Type B pancreatic cell (in vitro differentiated cells): ENCODE measurements at regions not wholly inside any gene's neighbourhood (a gene's known extent, or its start where the extent isn't known, plus 50 kb on each side); places are given as distances from the start of the nearest gene placed in this dataset.

ENCODE experiments used
- DNase-seq: peaks from one replicate; pipeline ENCODE4 v3.0.0; 2021; ENCODE audit warnings: mixed read lengths; ENCODE audit not compliant: unreplicated experiment; ENCODE audit errors: extremely low spot score
- H3K27ac Mint-ChIP-seq: 2 replicates; pipeline ENCODE4 v1.8.0; 2021; ENCODE audit warnings: mild to moderate bottlenecking, mixed read lengths
- H3K27me3 Mint-ChIP-seq: 2 replicates; pipeline ENCODE4 v1.8.0; 2021; ENCODE audit warnings: mixed read lengths
- H3K36me3 Mint-ChIP-seq: 2 replicates; pipeline ENCODE4 v1.8.0; 2021; ENCODE audit warnings: mixed read lengths
- H3K4me1 Mint-ChIP-seq: one replicate; pipeline ENCODE4 v1.8.0; 2021; ENCODE audit warnings: mixed read lengths; ENCODE audit not compliant: unreplicated experiment
- H3K4me3 Mint-ChIP-seq: 2 replicates; pipeline ENCODE4 v1.8.0; 2021; ENCODE audit warnings: mild to moderate bottlenecking, mixed read lengths
- H3K9me3 Mint-ChIP-seq: 2 replicates; pipeline ENCODE4 v1.8.0; 2021; ENCODE audit warnings: mixed read lengths
- TF ChIP-seq, protein P1 (sequence below): fragments of 200-600 bp; sonication (generic); conservative IDR thresholded peaks from 2 replicates; pipeline ENCODE4 v1.5.0; 2021; ENCODE audit warnings: antibody characterized with exemption, mild to moderate bottlenecking

DNA sequence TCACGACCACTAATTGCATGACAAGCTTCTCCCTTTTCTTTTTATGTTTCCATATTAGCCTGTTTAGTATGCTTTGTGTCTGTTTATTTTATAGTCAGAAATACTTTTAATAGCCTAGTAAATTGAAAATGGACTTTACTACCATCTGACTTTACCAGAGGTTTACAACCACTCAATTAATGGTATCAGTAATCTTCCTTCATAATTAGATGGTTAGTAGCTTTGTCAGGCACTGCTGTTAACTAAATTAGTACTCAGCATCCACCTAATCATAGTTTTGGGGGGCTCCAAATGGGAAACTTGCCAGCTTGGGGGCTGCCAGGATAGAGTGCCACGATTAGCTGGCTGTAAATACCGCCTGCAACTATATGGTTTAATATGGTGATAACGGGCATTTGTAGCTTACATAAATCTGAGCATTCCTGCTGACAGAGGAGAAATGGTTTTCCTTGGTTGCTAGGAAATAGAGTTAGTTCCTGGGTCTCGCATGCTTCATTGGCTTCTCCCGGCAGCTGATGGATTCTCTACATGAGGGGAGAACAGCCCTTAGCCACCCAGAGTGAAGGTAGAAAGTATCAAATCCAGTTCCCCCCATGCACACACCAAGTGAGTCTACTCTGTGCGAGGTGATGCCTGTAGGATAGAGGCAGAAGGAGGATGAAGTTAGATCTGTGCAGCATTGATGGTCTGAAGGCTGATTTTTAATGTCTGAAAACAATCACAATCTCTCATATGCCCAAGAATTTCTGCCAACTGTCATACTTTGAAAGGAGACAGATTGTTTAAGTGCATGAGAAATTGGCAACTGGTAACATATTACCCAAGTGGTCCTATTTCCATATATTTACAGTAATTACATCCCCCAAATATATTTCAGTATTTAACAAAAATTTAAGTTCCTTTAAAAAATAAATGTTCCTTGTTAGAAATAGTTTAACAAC, 326.6 kb upstream of the PROK2 start:
- Mint-ChIP-seq H3K4me1 (peaks cover 5% of the 10 kb centered on the region), H3K27me3 (peaks cover 11% of the 10 kb centered on the region), H3K27ac (no peak overlapping the region), H3K9me3 (no peaks in the 10 kb centered on the region), H3K4me3 (peak overlapping the region; percentile 20), H3K36me3 (no peaks in the 10 kb centered on the region)
- TF ChIP-seq, protein P1, sequence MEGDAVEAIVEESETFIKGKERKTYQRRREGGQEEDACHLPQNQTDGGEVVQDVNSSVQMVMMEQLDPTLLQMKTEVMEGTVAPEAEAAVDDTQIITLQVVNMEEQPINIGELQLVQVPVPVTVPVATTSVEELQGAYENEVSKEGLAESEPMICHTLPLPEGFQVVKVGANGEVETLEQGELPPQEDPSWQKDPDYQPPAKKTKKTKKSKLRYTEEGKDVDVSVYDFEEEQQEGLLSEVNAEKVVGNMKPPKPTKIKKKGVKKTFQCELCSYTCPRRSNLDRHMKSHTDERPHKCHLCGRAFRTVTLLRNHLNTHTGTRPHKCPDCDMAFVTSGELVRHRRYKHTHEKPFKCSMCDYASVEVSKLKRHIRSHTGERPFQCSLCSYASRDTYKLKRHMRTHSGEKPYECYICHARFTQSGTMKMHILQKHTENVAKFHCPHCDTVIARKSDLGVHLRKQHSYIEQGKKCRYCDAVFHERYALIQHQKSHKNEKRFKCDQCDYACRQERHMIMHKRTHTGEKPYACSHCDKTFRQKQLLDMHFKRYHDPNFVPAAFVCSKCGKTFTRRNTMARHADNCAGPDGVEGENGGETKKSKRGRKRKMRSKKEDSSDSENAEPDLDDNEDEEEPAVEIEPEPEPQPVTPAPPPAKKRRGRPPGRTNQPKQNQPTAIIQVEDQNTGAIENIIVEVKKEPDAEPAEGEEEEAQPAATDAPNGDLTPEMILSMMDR: no peak
- no peak for DNase-seq

DNA sequence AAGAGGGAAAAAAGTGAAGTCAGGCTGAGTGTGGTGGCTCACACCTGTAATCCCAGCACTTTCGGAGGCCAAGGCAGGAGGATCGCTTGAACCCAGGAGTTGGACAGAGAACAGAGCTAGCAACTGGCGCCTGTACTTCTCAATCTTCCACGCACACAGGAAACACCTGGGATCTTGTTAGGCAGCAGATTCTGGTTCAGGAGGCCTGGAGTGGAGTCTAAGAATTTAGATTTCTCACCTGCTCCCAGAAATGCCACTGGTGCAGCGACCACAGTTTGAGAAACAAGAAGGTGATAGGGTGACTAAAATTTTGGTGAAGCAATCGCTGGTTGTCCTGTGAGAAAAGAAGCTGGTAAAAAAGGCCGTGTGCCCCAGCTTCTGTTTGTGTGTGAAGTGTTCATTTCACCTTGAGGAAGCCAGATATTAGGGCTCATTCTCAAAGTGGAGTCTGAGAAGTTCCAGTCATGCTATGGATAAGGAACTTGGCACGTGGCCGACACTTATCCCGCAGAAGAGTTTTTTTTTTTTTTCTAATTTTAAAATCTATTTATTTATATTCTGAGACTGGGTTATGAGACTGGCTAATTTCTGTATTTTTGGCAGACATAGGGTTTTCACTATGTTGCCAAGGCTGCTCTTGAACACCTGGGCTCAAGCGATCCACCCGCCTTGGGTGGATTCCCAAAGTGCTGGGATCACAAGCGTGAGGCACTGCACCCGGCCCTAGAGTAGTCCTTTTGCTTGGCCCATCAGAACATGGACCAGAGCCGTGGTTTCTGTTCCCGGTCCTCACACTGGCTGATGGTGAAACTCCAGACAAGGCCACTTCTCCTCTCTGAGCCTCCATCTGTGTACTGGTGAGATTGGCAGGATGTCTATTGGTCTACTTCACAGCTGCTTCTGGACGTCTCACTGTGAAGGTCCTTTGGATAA, 324.6 kb upstream of the PROK2 start:
- no peak for DNase-seq
- Mint-ChIP-seq H3K36me3 (no peaks in the 10 kb centered on the region), H3K27me3 (peaks cover 20% of the 10 kb centered on the region)

DNA sequence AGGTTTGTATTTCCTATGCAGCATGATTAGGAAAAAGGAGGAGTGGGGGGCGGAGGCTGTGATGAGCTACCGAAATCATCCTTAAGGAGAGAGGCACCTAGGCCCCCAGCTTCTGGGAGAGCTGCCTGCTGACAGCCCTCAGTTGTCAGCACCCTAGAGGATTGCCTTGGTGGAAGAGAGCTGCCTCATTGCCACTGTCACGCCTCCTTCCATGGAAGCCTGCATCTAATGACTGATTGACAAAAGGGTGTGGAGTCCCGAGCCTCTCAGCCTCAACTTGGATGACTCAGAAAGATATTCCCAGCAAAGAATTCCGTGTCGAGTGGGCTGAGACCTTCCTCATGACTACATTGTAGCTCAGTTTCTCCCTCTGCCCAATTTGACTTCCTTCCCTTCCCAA, 320.4 kb upstream of the PROK2 start:
- DNase-seq: no peak
- Mint-ChIP-seq H3K4me3 (no peak overlapping the region), H3K27me3 (peaks cover 39% of the 10 kb centered on the region), H3K27ac (no peak overlapping the region), H3K4me1 (peaks cover 18% of the 10 kb centered on the region), H3K36me3 (no peaks in the 10 kb centered on the region), H3K9me3 (no peaks in the 10 kb centered on the region)
- TF ChIP-seq, protein P1: no peak

More for the DNA sequence above, 324.6 kb upstream of the PROK2 start:
- Mint-ChIP-seq H3K27ac (no peak overlapping the region), H3K4me1 (peaks cover 5% of the 10 kb centered on the region), H3K9me3 (no peaks in the 10 kb centered on the region), H3K4me3 (no peak overlapping the region)
- TF ChIP-seq, protein P1: no peak

- Mint-ChIP-seq H3K9me3 (no peaks in the 10 kb centered on the region), H3K27ac (no peak overlapping the region), H3K4me3 (no peak overlapping the region), H3K27me3 (peaks cover 58% of the 10 kb centered on the region), H3K36me3 (no peaks in the 10 kb centered on the region), H3K4me1 (peaks cover 28% of the 10 kb centered on the region)
- TF ChIP-seq, protein P1: no peak
- DNase-seq: no peak
Observed at GRCh38 chr3:72102112-72102616, 317.2 kb upstream of the PROK2 start.

- H3K9me3 Mint-ChIP-seq: no peaks in the 10 kb centered on the region
- H3K4me1 Mint-ChIP-seq: peaks cover 28% of the 10 kb centered on the region
- TF ChIP-seq, protein P1: no peak
- DNase-seq: no peak
- H3K4me3 Mint-ChIP-seq: peak overlapping the region; percentile 86
- H3K27me3 Mint-ChIP-seq: peaks cover 64% of the 10 kb centered on the region
- H3K27ac Mint-ChIP-seq: no peak overlapping the region
- H3K36me3 Mint-ChIP-seq: no peaks in the 10 kb centered on the region
Observed at GRCh38 chr3:72101494-72101893, 316.5 kb upstream of the PROK2 start.
